ENCODE measurements at regions not wholly inside any gene's neighbourhood (a gene's known extent, or its start where the extent isn't known, plus 50 kb on each side); places are given as distances from the start of the nearest gene placed in this dataset.

GRCh38 chr12:130074661-130075406 lies 87.4 kb upstream of the FZD10 start:
- no peak for DNase-seq

- DNase-seq, result no peak
Observed at GRCh38 chr12:130075497-130076076, 86.7 kb upstream of the FZD10 start.

- DNase-seq, result no peak
Observed at GRCh38 chr12:130076126-130076525, 86.1 kb upstream of the FZD10 start.

- no peak for DNase-seq
Observed at GRCh38 chr12:130076752-130077151, 85.5 kb upstream of the FZD10 start.

- DNase-seq, result no peak
Observed at GRCh38 chr12:130078852-130079251, 83.4 kb upstream of the FZD10 start.

- no peak for DNase-seq
Observed at GRCh38 chr12:130079279-130079678, 83.0 kb upstream of the FZD10 start.

GRCh38 chr12:130080205-130080604 lies 82.1 kb upstream of the FZD10 start:
- DNase-seq, result no peak

- no peak for DNase-seq
Observed at GRCh38 chr12:130081117-130081805, 81.0 kb upstream of the FZD10 start.

GRCh38 chr12:130083002-130083401 lies 79.3 kb upstream of the FZD10 start:
- DNase-seq, result no peak

- no peak for DNase-seq
Observed at GRCh38 chr12:130083734-130084133, 78.5 kb upstream of the FZD10 start.

- no peak for DNase-seq
Observed at GRCh38 chr12:130084359-130084758, 77.9 kb upstream of the FZD10 start.

GRCh38 chr12:130086248-130086647 lies 76.0 kb upstream of the FZD10 start:
- no peak for DNase-seq

GRCh38 chr12:130086797-130087196 lies 75.5 kb upstream of the FZD10 start:
- DNase-seq, result no peak

GRCh38 chr12:130087222-130087621 lies 75.0 kb upstream of the FZD10 start:
- no peak for DNase-seq

GRCh38 chr12:130088504-130088903 lies 73.8 kb upstream of the FZD10 start:
- DNase-seq, result no peak

- DNase-seq, result no peak
Observed at GRCh38 chr12:130090542-130090941, 71.7 kb upstream of the FZD10 start.

GRCh38 chr12:130093380-130093779 lies 68.9 kb upstream of the FZD10 start:
- DNase-seq, result no peak

GRCh38 chr12:130097342-130097741 lies 64.9 kb upstream of the FZD10 start:
- DNase-seq, result no peak

GRCh38 chr12:130097798-130098255 lies 64.4 kb upstream of the FZD10 start:
- no peak for DNase-seq

- DNase-seq, result no peak
Observed at GRCh38 chr12:130098301-130099005, 63.8 kb upstream of the FZD10 start.

- DNase-seq, result no peak
Observed at GRCh38 chr12:130100634-130101362, 61.5 kb upstream of the FZD10 start.

GRCh38 chr12:130101370-130101769 lies 60.9 kb upstream of the FZD10 start:
- DNase-seq, result no peak

- DNase-seq, result no peak
Observed at GRCh38 chr12:130102266-130102665, 60.0 kb upstream of the FZD10 start.

Data from NCI-H82 (cell line).